Erythroblast (primary cell): ENCODE measurements at regions not wholly inside any gene's neighbourhood (a gene's known extent, or its start where the extent isn't known, plus 50 kb on each side); places are given as distances from the start of the nearest gene placed in this dataset.
"Not testable (repeated sequence)": the region's sequence is repeated elsewhere in the genome, so short reads cannot be mapped to it uniquely, and the experiment has no call there.

Source experiments
- DNase-seq, 2 experiments: peaks; one replicate each; lab custom pipeline; 2025; lab: John Stamatoyannopoulos, UW
- GATA1 ChIP-seq: IDR thresholded peaks from 2 replicates; pipeline ENCODE4 v1.6.1; 2011; ENCODE audit warnings: low read depth, mild to moderate bottlenecking, control low read depth, low read length, moderate library complexity
- POLR2A ChIP-seq: IDR thresholded peaks from 2 replicates; pipeline ENCODE4 v1.6.1; 2011; ENCODE audit warnings: mild to moderate bottlenecking, low read length

GRCh38 chr16:66193543-66194229 is 172.8 kb upstream of the CDH5 start:
- no peak for DNase-seq
- TF ChIP-seq GATA1, result no peak
- TF ChIP-seq POLR2A, result no peak

DNA sequence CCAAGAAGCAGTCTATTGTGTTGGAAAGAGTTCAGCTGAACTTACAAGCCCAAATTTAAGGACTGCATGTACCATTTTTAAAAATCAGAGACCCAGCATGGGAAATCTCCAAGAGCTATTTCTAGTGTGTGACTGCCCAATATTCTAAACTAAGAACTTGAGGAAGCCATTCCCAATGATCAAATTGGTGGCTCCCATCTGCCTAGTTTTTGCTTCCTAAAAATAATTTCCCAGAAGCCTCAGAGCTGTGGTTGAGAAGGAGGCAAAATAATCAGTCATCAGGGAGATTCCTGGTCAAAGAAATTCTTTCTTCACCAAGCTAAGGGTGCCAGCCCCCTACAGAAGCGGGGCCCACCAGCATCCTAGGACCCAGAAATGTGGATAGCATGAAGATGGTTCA is 176.1 kb upstream of the CDH5 start:
- TF ChIP-seq GATA1 (no peak), POLR2A (no peak)
- no peak for DNase-seq

GRCh38 chr16:66189951-66190350 is 176.5 kb upstream of the CDH5 start:
- DNase-seq, result no peak
- TF ChIP-seq POLR2A (no peak), GATA1 (no peak)

DNA sequence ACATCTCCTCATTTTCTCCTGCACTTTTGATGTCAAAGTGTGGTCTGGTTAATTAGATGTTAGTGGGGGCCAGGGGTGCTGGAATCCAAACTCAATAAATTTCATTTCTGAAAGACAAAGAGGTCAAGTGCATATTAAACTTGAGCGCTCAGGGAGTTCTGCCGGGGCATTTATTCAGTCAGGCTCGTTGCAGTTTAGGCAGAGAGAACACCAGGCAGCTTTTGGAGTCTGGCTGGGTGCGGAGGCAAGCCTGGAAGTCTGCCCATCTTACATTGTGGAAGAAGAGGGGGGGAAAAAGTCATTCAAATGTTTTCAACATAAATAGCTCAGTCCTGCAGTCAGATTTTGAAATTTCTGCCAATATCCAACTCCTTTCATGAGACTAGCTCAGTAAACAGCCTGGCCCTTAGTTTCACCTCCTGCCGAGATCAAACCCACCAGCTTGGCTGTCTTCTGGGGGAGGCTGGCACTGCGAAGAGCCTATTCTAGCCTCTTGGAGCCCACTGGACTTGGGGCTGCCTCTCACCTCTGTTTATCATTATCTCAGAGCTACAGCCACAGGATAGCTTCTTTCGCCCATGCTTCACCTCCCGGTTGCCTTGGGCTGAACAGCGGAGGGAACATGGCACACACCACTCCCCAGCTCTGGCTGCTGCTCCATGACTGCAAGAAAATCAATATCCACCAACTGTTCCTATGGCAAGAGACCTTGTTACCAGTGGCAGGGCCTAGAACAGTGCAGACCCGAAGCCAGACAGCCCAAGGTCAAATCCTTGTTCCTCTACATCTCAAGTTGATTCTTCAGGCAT is 177.4 kb upstream of the CDH5 start:
- TF ChIP-seq GATA1 (no peak), POLR2A (no peak)
- no peak for DNase-seq

- TF ChIP-seq POLR2A (no peak), GATA1 (no peak)
- no peak for DNase-seq
These were observed 180.2 kb upstream of the CDH5 start for GRCh38 chr16:66186251-66186785.

GRCh38 chr16:66182592-66182991 is 183.9 kb upstream of the CDH5 start:
- DNase-seq, result no peak
- TF ChIP-seq GATA1 (no peak), POLR2A (no peak)

GRCh38 chr16:66176731-66177130 is 189.8 kb upstream of the CDH5 start:
- no peak for DNase-seq

DNA sequence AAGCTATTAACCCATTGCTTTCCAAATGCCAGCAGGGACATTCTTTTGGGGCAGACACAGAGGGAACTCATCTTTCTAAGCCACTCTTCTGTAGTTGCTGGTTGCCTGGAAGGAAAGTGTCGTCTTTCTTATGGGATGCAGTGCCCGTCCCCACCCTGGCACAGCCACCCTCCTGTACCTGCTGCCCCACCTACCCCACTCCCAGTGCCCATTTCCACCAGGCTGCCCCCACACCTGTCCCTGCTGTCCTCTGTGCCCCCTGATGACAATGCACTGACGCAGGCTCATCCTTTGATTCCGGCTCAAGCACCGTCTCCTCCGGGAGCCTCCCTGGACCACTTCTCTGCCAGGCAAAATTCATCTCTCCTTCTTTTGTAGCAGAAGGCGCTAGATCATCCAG is 190.4 kb upstream of the CDH5 start:
- TF ChIP-seq POLR2A, result no peak
- TF ChIP-seq GATA1, result no peak
- DNase-seq, result no peak

More at GRCh38 chr16:66176731-66177130, 189.8 kb upstream of the CDH5 start:
- TF ChIP-seq GATA1 (no peak), POLR2A (no peak)

- DNase-seq, result no peak
- no peak for TF ChIP-seq POLR2A
- no peak for TF ChIP-seq GATA1
These were observed 190.9 kb upstream of the CDH5 start for GRCh38 chr16:66175636-66176035.

- TF ChIP-seq POLR2A (no peak), GATA1 (no peak)
- no peak for DNase-seq
These were observed 191.4 kb upstream of the CDH5 start for GRCh38 chr16:66175058-66175457.

GRCh38 chr16:66173796-66174195 is 192.7 kb upstream of the CDH5 start:
- DNase-seq, result not testable (repeated sequence)

GRCh38 chr16:66173181-66173580 is 193.3 kb upstream of the CDH5 start:
- DNase-seq, result not testable (repeated sequence)

DNA sequence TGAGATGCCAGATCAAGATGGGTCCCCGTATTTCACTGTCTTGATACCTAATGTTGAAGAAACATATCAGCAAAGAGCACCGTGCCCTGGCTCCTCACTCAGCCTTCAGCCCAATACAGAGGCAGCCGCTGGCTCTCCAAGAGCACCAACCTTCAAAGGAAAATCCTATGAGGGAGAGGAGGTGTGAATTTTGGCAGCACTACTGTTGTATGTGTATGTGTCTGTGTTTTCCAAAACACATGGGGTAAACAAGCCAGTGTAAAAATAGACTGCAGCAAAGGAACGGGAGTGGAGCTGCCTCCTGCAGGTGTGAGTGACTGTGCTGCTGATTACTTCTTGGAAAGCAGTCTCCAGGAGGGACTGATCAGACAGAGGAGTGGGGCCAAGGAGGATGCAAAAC is 194.0 kb upstream of the CDH5 start:
- TF ChIP-seq GATA1, result no peak
- no peak for DNase-seq

GRCh38 chr16:66171578-66171977 is 194.9 kb upstream of the CDH5 start:
- DNase-seq, result no peak
- TF ChIP-seq GATA1 (no peak), POLR2A (no peak)

DNA sequence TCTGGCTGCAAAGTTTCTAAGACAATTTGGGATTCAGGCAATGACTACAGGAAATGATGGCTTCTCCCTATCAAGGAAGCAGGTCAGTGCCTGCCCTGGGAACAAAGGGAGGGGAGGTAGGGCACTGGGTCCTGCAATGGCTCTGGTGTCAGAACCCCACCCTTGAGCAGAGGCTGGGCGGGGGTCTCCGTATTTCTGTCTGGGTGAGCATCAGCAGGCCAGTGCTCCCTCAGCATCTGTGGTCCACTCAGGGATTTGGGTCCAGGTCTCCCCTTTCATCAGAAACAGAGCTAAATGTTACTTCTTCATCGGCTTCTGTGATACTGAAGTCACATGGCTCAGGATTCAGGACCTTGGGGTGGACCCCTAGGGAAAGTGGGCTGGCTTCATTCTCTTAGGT is 195.5 kb upstream of the CDH5 start:
- TF ChIP-seq GATA1 (no peak), POLR2A (no peak)
- DNase-seq, result no peak

DNA sequence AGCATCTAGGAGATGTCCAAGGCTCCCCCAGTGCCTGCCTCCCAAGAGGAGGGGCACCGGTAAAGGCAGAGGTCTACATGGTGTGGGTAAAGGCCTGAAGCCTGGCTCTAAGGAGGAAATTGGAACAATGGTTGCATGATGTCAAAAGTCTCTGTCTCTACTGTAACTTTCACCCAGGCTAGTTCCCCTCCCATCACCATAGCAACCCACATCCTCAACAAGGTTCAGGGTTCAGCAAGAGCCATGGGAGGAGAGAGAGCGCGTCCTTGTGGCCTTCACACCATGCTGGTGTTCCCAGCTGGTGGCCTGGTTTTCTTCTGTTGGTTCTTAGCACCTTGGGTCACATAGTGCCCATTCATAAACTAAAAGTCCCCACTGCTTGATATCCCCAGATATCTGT is 196.7 kb upstream of the CDH5 start:
- TF ChIP-seq GATA1, result no peak
- no peak for TF ChIP-seq POLR2A
- no peak for DNase-seq
